DMS79 (cell line): ENCODE measurements at regions not wholly inside any gene's neighbourhood (a gene's known extent, or its start where the extent isn't known, plus 50 kb on each side); places are given as distances from the start of the nearest gene placed in this dataset.
"Not testable (repeated sequence)": the region's sequence is repeated elsewhere in the genome, so short reads cannot be mapped to it uniquely, and the experiment has no call there.

Experiments
- DNase-seq: peaks from one replicate; lab custom pipeline; 2025; lab: John Stamatoyannopoulos, UW

DNA sequence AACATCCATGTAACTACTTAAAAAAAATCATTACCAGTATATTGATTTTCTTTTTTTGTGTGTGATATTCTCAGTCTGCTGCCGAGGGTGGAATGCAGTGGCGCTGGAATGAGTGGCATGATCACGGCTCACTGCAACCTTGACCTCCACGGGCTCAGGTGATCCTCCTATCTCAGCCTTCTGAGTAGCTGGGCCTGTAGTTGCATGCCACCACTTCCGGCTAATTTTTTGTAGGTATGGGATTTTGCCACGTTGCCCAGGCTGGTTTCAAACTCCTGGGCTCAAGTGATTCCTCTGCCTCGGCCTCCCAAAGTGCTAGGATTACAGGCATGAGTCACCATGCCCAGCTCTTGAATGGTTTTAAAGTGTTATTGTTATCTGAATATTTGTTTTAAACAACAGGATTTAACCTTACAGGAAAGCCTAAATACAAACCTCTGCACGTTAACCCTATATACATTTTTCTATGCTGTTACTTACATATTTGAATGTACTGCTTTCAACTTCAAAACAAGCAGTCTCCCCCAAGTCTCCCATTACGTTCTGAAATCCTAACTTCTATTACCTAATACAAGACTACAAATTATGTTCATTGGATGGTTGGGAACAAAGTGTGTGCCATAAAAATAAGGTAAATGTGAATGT, 61.7 kb downstream of the KPNA2 start:
- no peak for DNase-seq

DNA sequence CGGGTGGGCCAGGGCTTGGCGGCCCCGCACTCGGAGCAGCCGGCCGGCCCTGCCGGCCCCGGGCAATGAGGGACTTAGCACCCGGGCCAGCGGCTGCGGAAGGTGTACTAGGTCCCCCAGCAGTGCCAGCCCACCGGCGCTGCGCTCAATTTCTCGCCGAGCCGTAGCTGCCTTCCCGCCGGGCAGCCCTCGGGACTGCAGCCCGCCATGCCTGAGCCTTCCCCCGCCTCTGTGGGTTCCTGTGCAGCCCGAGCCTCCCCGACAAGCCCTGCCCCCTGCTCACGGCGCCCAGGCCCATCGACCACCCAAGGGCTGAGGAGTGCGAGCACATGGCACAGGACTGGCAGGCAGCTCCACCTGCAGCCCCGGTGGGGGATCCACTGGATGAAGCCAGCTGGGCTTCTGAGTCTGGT, 63.8 kb downstream of the KPNA2 start:
- not testable (repeated sequence) for DNase-seq

DNA sequence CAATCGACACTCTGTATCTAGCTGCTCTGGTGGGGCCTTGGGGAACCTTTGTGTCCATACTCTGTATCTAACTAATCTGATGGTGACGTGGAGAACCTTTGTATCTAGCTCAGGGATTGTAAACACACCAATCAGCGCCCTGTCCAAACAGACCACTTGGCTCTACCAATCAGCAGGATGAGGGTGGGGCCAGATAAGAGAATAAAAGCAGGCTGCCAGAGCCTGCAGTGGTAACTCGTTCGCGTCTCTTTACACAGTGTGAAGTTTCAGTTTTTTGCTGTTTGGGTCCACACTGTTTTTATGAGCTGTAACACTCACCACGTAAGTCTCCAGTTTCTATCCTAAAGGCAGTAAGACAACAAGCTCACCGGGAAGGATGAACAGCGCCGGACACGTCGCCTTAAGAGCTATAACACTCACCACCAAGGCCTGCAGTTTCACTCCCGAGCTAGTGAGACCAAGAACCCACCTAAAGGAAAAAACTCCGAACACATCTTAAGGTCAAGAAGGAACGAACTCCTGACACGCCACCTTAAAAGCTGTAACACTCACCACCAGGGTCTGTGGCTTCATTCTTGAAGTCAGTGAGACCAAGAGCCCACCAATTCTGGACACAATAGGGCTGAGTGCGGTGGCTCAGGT, 64.6 kb downstream of the KPNA2 start:
- no peak for DNase-seq

DNA sequence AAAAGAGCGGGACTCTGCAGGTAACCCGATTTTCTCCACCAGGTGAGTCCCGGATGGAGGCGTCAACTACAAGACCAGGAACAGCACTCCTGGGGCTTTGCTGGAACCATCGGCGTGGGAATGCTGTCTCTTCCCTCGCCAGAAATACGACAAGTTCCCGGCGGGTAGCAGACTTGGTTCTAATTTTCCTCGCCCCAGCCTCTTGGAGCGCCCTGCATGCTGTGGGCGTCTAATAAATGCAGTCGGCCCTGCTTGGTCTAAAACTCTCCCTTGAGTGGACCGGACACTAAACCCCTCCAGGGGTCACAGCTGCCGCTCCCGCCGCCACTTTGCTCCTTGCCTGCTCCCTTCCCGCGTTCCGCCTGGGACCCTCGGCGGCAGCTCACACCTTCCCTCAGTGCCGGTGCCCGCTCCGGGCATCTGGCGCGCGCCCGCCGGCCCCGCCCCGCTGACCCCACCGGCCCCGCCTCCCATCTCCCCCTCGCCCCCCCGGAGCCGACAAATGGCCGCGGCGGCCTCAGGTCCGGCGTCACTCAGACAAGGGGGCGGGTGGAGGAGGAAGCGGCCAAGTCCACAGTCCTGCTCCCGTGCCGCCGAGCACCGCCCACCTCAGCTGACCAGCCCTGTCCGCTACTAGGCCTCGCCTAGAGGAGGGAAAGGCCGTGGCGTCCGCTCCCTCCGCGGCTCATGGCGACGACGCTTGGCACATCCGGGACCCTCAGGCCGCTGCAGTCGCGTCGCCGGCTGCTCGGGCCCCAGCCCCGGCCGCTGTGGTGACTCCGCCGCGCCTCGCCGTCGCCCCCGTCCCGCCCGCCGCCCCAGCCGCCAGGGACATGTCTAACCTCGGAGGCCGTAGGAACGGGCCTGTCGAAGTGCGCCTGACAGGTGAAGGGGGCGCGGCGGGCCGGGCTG, 65.8 kb downstream of the KPNA2 start:
- peak; percentile 60 for DNase-seq

DNA sequence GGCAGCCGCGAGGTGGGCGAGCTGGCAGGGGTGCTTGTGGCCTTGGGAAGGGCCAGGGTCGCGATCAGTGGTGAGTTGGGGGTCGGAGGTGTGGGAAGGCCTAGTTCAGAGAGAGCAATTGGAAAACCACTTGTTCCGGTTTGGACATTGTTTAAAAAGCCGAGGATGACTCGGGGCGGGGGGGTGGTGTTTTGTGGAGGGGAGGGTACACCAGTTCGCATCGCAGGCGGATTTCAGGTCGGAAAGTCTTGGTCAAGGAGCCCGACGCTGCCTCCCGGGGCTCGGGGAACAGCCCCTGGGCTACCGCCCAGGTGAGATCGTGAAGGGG, 66.4 kb downstream of the KPNA2 start:
- DNase-seq = no peak

DNA sequence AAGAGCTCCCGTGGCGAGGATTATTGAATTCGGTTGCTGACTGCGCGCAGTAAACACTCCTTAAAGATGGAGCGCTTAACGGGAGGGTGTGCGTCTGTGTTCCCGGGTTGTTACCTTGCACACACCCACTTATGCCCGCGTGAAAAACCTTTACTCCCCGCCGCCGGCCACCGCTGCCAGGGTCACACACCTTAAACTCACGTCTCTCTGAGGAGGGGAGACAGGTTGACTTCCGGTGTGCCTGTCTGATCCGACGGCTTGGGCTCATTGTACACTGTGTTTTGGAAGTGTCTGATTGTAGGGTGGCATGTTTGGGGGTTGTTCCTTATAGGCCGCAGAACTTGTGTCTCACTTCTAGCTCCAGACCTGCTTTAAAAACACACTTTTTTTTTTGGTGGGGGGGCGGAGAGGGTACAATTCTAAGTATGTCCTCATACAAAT, 66.8 kb downstream of the KPNA2 start:
- peak; percentile 0 for DNase-seq

DNA sequence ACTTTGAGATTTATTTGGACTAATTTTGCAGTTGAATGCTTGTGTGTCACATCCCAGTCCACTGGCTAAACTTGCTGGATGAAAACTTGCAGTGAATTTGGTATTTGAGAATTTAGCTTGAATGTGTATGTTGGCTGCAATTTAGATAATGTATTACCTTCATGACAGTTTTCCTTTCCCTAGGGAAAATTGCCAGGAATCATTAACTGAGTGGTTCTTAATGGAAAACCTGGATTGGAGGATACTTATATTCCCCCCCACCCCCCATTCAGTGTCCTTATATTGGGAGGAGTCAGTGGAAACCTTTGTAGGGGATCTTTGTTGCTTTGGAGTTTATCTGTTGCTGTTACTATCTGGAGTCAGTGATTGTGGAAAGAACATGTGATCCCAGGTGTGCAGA, 67.6 kb downstream of the KPNA2 start:
- DNase-seq = no peak

DNA sequence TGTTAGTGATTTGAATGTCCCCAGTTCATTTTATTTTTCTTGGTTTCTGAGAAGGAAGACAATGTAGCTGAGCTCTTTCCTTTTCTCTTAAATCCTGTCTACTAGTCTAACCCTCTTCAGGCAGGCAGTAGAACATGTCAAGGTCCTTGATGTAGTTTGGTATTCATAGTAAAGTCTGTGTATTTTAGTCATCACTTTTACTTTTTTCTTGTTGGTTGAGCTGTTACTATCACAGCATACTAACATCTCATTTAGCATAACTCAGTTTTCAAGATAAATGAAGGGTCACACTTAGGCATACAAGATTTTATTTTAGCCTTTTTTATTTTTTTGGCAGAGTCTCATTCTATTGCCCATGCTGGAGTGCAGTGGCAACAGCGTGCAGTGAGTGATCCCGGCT, 70.5 kb downstream of the KPNA2 start:
- DNase-seq = no peak

DNA sequence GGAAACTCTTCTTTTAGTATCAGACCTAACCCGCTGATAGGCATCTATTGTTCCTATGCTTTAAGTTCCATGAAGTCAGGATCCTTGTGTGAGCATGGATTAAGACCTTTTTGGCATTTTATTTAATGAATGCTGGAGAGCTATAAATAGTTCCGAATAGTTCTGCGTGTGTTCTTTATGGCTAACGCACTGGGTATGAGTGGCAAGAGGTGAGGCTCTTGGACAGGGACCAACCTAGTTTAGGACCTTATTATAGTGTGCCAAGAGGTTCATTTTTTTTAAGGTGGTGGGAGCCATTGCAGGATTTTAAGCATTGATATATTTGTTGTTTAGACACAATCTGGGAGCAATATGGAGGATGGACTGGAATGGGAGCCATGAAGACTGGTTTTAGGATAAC, 71.8 kb downstream of the KPNA2 start:
- no peak for DNase-seq

DNA sequence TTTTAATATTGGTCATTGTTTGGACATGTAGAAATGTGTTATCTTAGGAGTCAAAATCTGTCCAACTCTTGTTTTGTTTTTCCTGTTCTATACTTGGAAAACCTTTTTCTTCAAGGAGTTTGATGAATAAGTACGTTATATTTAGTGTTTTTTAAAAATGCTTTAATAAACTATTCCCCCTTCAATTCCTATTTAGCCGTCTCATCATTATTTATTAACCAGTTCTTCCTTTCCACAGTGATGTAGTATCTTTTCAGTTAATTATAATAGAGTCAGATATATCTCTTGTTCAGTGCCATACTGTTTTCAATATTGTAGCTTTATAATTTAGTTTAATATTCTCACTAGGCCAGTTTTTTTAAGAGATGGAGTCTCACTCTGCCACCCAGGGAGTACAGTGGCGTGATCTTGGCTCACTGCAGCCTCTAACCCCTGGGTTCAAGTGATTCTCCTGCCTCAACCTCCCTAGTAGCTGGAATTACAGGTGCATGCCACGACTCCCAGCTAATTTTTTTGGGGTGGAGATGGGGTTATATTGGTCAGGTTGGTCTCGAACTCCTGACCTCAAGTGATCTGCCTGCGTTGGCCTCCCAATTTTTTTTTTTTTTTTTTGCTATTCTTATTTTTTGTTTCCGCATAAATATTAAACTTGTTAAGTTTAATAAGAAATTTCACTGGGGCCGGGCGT, 72.9 kb downstream of the KPNA2 start:
- DNase-seq = no peak

DNA sequence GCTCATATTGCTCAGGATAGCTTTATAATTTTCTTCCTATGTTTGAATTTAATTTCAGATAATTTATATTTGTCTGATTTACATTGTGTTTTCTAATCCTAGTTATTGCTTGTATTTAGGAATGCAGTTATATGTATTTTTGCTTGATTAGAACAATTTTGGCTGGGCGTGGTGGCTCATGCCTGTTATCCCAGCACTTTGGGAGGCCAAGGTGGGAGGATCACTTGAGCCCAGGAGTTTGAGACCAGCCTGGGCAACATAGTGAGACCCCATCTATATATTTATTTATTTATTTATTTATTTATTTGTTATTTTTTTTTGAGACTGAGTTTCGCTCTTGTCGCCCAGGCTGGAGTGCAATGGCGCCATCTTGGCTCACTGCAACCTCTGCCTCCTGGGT, 73.9 kb downstream of the KPNA2 start:
- not testable (repeated sequence) for DNase-seq

DNA sequence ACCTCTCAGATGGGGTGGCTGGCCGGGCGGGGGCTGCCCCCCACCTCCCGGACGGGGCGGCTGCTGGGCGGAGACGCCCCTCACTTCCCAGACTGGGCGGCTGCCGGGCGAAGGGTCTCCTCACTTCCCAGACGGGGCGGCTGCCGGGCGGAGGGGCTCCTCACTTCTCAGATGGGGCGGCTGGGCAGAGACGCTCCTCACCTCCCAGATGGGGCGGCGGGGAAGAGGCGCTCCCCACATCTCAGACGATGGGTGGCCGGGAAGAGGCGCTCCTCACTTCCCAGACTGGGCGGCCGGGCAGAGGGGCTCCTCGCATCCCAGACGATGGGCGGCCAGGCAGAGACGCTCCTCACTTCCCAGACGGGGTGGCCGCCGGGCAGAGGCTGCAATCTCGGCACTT, 80.7 kb downstream of the KPNA2 start:
- not testable (repeated sequence) for DNase-seq

DNA sequence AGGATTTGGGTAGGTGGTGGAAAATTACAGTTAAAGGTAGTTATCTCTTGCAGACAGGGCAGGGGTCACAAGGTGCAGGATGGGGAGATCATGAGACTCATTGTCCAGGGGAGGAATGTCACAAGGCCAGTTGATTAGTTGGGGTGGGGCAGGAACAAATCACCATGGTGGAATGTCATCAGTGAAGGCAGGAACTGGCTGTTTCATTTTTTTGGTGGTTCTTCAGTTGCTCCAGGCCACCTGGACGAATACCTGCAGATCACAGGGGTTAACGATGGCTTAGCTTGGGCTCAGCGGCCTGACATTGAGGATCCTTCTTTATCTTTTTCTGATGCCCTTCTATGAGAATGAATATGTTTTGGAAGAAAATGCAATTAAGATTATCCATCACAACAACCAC, 87.1 kb downstream of the KPNA2 start:
- DNase-seq = no peak

DNA sequence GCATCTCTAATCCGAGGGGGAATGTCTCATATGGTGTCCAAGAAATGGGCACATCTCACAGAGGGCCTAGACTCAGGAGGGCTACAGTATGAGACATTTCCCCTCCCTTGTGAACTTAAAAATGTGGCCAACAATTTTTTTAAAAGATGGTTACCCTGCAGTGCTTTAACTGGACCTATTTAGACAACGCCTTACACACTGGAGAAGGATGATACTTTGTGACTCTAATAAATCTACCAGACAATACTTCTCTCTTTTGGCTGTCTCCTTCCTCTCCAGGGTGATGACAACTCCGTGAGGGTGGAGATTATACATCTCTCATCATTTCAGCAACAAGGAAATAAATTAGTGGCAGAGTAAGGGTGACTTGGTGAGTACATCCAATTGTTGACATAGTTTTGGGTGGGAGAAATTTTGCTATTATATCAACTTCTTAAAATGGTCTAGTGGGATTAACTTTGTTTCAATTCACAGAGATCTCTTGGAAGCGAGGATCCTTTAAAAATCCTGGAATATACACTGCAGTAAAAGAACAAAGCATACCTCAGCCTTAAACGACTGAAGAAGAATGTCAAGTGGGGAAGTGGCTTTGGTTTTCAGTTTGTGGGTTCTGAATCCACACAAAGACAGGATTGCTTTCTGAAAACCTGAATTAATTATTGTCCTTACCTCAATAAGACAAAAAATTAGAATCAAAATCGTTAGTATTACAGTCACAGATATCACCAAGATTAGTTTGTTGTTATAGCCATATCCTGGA, 89.8 kb downstream of the KPNA2 start:
- no peak for DNase-seq

DNA sequence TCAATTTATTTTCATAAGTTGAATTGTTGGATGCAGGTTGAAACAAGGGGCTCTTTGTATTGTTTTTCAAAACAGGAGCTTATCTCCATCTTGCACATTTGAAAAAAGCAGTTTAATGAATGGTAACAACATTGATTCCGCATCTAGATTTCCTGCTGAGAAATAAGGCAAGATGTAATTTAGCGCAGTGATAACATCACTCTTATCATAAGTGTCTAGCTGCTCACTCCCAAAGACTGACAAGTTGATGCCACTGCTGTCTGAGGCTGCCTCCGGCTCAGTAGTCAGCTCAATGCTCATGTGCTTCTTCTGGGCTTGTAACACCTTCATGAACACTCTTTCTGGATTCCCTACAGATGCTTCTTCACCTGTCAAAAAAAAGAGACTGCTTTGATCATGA, 92.4 kb downstream of the KPNA2 start:
- DNase-seq = no peak

DNA sequence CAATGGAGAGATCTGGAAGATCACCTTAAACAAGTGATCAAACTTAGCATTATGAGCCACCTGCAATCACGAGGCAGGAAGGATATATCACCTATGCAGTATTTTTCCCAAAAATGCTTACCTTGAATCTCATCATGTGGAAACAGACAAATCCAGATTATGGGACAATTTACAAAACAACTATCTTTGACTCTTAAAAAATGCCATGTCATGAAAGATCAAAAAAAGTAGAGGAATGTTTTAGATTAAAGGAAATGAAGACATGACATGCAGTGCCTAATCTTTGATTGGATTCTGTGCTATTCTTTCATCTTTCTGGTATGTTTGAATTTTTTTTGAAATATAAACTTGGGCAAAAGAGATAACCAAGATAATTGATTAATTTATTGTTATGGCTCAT, 95.9 kb downstream of the KPNA2 start:
- no peak for DNase-seq

DNA sequence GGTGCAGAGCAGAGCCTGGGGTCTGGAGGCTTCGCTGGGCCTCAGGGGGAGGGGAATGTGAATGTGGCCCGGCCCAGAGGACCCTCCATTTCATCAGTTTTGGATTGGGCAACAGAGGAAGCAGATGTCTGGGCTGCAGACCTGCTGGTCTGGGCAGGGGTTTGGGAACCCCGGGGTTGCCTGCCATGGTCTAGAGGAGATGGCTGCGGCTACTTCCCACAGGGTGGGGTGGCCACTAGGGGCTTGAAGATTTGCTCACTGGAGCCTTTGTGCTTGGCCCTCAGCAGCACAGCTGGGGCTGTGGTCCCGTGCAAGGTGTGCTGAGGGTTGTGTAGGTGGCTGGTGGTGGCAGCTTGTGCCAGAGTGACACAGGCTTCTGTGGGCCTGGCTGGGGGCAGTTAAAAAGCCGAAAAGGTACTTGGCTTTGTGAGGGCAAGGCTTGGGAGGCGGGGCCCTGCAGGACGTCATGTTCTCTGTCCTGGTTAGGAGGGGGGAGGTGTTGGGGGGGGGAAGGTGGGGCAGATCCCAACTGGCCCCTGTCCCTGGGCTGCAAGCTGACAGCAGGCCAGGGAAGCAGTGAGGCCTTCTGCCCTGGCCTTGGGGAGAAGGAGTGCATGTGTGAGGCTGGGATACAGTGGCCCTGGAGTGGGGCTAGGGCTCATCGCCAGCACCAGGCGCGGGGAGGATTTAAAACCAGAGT, 98.0 kb downstream of the KPNA2 start:
- no peak for DNase-seq

DNA sequence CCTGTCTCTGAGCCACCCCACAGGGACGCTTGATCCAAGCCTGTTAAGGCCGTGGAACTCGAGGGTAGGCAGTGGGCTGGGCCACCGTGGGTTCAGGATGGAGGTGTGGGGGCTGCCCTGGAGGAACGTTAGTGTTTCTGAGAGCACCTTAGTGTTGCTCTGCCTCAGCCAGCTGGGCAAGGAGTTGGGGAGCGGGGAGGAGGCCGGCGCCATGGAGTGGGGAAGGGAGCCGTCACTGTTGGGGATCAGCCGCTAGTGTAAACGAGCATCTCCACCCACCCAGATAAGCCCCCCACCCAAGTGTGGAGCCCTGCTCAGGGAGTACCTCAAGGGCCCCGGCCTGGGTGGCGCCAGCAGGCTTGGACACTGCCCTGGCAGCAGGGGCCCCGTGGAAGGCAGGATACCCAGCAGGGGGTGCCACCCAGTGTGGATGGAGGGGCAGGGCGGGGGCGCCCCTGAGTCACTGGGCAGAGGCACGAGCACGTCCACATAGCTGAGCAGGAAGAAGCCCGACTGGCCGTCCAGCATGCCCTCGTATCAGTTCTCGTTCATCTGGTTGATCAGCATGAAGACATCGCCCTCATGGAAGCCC, 98.6 kb downstream of the KPNA2 start:
- DNase-seq = no peak

DNA sequence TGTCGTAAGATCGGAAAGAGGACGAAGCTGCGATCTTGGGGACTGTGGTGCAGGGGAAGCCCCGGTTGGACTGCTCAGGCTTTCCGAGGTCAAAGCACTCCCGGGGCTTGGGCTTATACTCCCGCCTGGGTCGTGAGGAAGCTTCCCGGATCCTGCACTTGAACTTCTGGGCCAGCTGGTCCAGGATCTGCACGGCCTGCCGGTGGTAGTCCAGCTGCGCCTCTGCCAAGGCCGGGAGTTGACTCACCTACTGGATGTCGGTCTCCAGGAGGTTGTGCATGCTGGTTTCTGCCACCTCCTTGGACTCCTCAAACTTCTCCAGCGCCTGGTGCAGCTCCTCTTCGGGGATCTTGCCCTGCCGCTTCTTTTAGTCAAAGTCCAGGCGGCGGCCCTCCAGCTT, 99.2 kb downstream of the KPNA2 start:
- DNase-seq = no peak

DNA sequence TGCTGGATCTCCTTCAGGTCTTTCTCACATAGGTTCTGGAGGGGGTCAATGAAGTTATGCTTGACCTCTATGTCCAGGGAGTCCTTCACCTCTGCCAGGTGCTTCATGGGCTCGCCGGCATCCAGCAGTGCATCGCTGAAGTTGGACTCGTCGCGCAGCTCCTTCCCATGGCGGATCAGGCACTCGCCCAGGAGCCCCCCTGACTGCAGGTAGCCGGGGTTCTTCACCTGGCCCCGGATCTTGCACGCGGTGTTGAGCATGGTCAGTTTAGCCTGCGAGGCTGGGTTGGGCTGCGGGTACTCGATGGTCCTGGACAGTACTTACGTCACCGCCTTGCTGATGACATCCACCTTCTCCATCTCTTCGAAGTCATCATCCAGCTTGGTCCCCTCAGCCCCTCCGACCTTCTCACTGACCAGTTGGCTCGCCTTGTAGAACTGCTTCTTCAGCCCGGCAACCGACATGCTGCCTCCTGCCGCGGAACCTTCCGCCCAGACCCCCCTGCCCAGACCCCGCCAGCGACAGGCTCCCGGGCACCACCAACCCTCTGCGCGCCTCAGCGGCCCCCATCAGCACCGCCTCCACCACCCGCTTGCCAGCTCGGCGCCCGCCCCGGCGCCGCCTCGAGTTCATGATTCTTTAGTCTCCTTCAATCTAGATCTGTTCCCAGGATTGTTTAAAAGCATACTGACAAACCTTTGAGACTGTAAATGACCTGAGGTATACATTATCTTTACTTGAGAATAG, 99.8 kb downstream of the KPNA2 start:
- DNase-seq = no peak
